ENCODE measurements at regions not wholly inside any gene's neighbourhood (a gene's known extent, or its start where the extent isn't known, plus 50 kb on each side); places are given as distances from the start of the nearest gene placed in this dataset.

- TF ChIP-seq CTCF (IDR thresholded peaks at IDR 0.05) (no peak), POLR2A (IDR thresholded peaks at IDR 0.05) (no peak)
Observed at GRCh38 chr6:133787859-133788505, 100.9 kb upstream of the TCF21 start.
